Caco-2 (cell line): ENCODE measurements at regions not wholly inside any gene's neighbourhood (a gene's known extent, or its start where the extent isn't known, plus 50 kb on each side); places are given as distances from the start of the nearest gene placed in this dataset.
A peak's percentile ranks its signal among the peaks of the same experiment; 100 is the strongest.

Experiments
- BruUV-seq: library from RNA; stranded (reverse); fragments of 400-500 nt; replicated peaks from 2 replicates; lab custom pipeline; 2021; lab: Mats Ljungman, UMichigan
- CTCF ChIA-PET: fragments of 300-600 bp; sonication (Branson Sonifier 250); formaldehyde crosslinking; loops from one replicate; lab custom pipeline; 2022; ENCODE audit warnings: antibody characterized with exemption; lab: Charles Lee
- POLR2A ChIA-PET: fragments of 300-600 bp; sonication (Branson Sonifier 250); formaldehyde crosslinking; loops from one replicate; lab custom pipeline; 2022; ENCODE audit warnings: antibody characterized with exemption; lab: Charles Lee
- DNase-seq, 2 experiments: peaks; one replicate each; pipeline versions ENCODE4 v3.0.0 to v3.0.0-alpha.2; 2020 to 2022
- H3K27me3 ChIP-seq: replicated peaks from 2 replicates; pipeline ENCODE4 v1.6.0; 2011; ENCODE audit warnings: low read length; ENCODE audit not compliant: control insufficient read depth, insufficient read depth
- H3K36me3 ChIP-seq: 2 replicates; pipeline ENCODE4 v1.5.1; 2011; ENCODE audit warnings: low read length; ENCODE audit not compliant: control insufficient read depth, insufficient read depth
- H3K4me1 ChIP-seq: fragments of 250-450 bp; sonication (Bioruptor Pico); 2 replicates; pipeline ENCODE4 v1.5.1; 2020; ENCODE audit warnings: mild to moderate bottlenecking
- H3K4me3 ChIP-seq: 2 replicates; pipeline ENCODE4 v1.5.1; 2011; ENCODE audit warnings: low read depth, mild to moderate bottlenecking, control low read depth, low read length
- H3K9me3 ChIP-seq: fragments of 250-450 bp; sonication (Bioruptor Pico); 2 replicates; pipeline ENCODE4 v1.5.1; 2020; ENCODE audit warnings: mild to moderate bottlenecking, moderate library complexity
- H3K27ac Mint-ChIP-seq: one replicate; pipeline ENCODE4 v1.8.0; 2022; ENCODE audit warnings: mixed read lengths; ENCODE audit not compliant: unreplicated experiment
- H3K27me3 Mint-ChIP-seq: one replicate; pipeline ENCODE4 v1.8.0; 2022; ENCODE audit warnings: mixed read lengths; ENCODE audit not compliant: insufficient read depth, unreplicated experiment
- H3K36me3 Mint-ChIP-seq: one replicate; pipeline ENCODE4 v1.8.0; 2022; ENCODE audit warnings: mild to moderate bottlenecking, mixed read lengths; ENCODE audit not compliant: insufficient read depth, unreplicated experiment
- H3K4me1 Mint-ChIP-seq: one replicate; pipeline ENCODE4 v1.8.0; 2022; ENCODE audit warnings: low read depth, mixed read lengths; ENCODE audit not compliant: unreplicated experiment
- H3K4me3 Mint-ChIP-seq: one replicate; pipeline ENCODE4 v1.8.0; 2022; ENCODE audit warnings: mild to moderate bottlenecking, moderate library complexity, mixed read lengths; ENCODE audit not compliant: unreplicated experiment
- H3K9me3 Mint-ChIP-seq: one replicate; pipeline ENCODE4 v1.8.0; 2022; ENCODE audit warnings: mixed read lengths; ENCODE audit not compliant: unreplicated experiment
- intact Hi-C: fragments of 100-400 bp; cut with micrococcal nuclease; formaldehyde crosslinking; loops from one replicate; pipeline ENCODE4 v1.10.0; 2022; ENCODE audit not compliant: unreplicated experiment
- TF ChIP-seq, protein P1 (sequence below), 2 experiments: fragments of 200-600 bp in 1 of 2; IDR thresholded peaks; 1 replicate in 1 of 2; 2 replicates in 1 of 2; pipeline versions ENCODE4 v1.5.1 to v1.8.0; 2011 to 2022; ENCODE audit warnings: antibody characterized with exemption in 1 of 2, control low read depth in 1 of 2, inconsistent platforms in 1 of 2, low read depth in 1 of 2, low read length in 1 of 2, mild to moderate bottlenecking in 1 of 2, moderate library complexity in 1 of 2; ENCODE audit not compliant: insufficient read depth in 1 of 2, severe bottlenecking in 1 of 2, unreplicated experiment in 1 of 2

DNA sequence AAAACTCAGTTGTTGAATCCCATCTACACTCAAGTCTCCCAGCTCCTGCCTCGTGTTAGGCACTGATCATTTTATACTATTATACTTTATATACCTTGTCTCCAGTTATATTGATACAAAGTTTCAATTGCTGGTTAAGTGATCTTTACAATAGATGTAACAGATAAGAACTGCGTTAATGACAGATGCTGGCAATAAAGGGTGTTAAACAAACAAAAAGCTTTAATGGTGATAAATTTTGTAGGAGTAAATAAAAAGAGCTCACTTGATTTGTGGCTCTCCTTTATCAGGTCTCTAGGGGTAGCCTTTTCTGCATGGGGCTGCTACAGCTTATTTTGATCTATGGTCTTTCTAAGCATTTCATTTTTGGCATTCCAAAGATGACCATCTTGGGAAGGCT is 106.9 kb upstream of the GAREM1 start:
- Histone ChIP-seq H3K4me3 (no peak overlapping the region), H3K27me3 (no peaks in the 10 kb centered on the region), H3K4me1 (no peaks in the 10 kb centered on the region), H3K9me3 (no peaks in the 10 kb centered on the region), H3K36me3 (no peaks in the 10 kb centered on the region)
- Mint-ChIP-seq H3K36me3 (no peaks in the 10 kb centered on the region), H3K27me3 (peaks cover 6% of the 10 kb centered on the region), H3K27ac (no peak overlapping the region), H3K4me1 (no peaks in the 10 kb centered on the region), H3K4me3 (no peak overlapping the region), H3K9me3 (no peaks in the 10 kb centered on the region)
- intact Hi-C loops, result no loop called here
- BruUV-seq, result no TSS peak
- CTCF ChIA-PET, result no interaction called here
- no peak for DNase-seq
- POLR2A ChIA-PET, result no interaction called here
- TF ChIP-seq, protein P1, sequence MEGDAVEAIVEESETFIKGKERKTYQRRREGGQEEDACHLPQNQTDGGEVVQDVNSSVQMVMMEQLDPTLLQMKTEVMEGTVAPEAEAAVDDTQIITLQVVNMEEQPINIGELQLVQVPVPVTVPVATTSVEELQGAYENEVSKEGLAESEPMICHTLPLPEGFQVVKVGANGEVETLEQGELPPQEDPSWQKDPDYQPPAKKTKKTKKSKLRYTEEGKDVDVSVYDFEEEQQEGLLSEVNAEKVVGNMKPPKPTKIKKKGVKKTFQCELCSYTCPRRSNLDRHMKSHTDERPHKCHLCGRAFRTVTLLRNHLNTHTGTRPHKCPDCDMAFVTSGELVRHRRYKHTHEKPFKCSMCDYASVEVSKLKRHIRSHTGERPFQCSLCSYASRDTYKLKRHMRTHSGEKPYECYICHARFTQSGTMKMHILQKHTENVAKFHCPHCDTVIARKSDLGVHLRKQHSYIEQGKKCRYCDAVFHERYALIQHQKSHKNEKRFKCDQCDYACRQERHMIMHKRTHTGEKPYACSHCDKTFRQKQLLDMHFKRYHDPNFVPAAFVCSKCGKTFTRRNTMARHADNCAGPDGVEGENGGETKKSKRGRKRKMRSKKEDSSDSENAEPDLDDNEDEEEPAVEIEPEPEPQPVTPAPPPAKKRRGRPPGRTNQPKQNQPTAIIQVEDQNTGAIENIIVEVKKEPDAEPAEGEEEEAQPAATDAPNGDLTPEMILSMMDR (IDR thresholded peaks at IDR 0.05; ENCODE audit: insufficient read depth in 1 of 2, low read depth in 1 of 2, low read length in 1 of 2, severe bottlenecking in 1 of 2, unreplicated experiment in 1 of 2), result no peak

DNA sequence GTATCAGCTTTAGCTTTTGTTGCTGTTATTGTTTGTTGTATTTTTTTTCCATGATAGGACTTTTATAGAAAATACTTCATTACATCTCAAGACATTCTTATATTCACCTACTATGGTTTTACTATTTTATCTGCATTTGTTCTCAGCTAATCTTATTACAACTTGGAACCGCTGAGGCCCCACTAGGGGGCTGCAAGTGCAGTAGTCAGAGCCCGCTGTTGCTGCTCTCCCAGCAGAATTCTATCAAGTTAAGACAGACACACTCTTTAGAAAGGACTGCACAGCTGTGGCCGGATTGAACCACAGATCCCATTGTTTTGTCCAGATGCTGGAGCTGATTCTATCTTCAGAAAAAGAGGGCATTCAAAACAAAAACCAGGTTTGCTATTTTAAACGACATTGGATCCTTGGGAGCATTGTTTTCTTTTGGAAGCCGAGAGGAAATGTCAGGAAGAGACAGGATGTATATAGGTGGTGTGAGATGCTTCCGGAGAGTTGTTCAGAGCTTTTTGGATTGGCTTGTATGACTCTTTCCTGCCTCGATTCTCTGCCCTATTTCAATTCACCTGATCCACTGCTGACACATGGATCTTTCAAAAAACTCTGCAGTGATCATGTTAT is 105.7 kb upstream of the GAREM1 start:
- H3K9me3 ChIP-seq, result no peaks in the 10 kb centered on the region
- TF ChIP-seq, protein P1 (IDR thresholded peaks at IDR 0.05; ENCODE audit: insufficient read depth in 1 of 2, low read depth in 1 of 2, low read length in 1 of 2, severe bottlenecking in 1 of 2, unreplicated experiment in 1 of 2), result peak in 1 of 2 experiments; percentile 41
- H3K27me3 ChIP-seq, result no peaks in the 10 kb centered on the region
- BruUV-seq, result no TSS peak
- no peak overlapping the region for H3K27ac Mint-ChIP-seq
- H3K36me3 Mint-ChIP-seq, result no peaks in the 10 kb centered on the region
- peaks cover 7% of the 10 kb centered on the region for H3K27me3 Mint-ChIP-seq
- H3K4me1 ChIP-seq, result no peaks in the 10 kb centered on the region
- intact Hi-C loops, result no loop called here
- ChIA-PET POLR2A (no interaction called here), CTCF (interaction anchor here (0.5 kb wide), 1 partner anchor 367 kb away, joined by 3 read pairs; no protein-coding TSS in a partner anchor)
- H3K4me3 Mint-ChIP-seq, result no peak overlapping the region
- H3K4me1 Mint-ChIP-seq, result no peaks in the 10 kb centered on the region
- DNase-seq, result peak in 1 of 2 experiments; percentile 2
- no peak overlapping the region for H3K4me3 ChIP-seq
- H3K9me3 Mint-ChIP-seq, result no peaks in the 10 kb centered on the region
- H3K36me3 ChIP-seq, result no peaks in the 10 kb centered on the region

DNA sequence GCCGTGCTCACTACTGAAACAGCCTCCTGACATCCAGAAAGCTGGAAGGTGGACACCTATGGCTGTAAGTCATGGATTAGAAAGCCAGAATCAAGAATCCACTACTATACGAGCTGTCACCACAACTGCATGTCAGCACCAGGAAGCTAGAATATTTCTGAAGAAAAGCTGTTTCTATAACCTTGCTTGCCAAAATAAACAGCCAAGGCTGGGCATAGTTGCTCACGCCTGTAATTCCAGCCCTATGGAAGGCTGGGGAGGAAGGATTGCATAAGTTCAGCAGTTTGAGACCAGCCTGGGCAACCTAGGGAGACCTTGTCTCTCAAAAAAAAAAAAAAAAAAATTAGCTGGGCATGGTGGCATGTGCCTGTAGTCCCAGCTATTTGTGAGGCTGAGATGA is 96.3 kb upstream of the GAREM1 start:
- intact Hi-C loops, result no loop called here
- CTCF ChIA-PET, result no interaction called here
- no peak overlapping the region for H3K4me3 ChIP-seq
- POLR2A ChIA-PET, result no interaction called here
- no peaks in the 10 kb centered on the region for H3K4me1 ChIP-seq
- TF ChIP-seq, protein P1 (IDR thresholded peaks at IDR 0.05; ENCODE audit: insufficient read depth in 1 of 2, low read depth in 1 of 2, low read length in 1 of 2, severe bottlenecking in 1 of 2, unreplicated experiment in 1 of 2), result no peak
- no peak overlapping the region for H3K4me3 Mint-ChIP-seq
- H3K27me3 ChIP-seq, result no peaks in the 10 kb centered on the region
- H3K4me1 Mint-ChIP-seq, result no peaks in the 10 kb centered on the region
- no peak for DNase-seq
- no peaks in the 10 kb centered on the region for H3K36me3 ChIP-seq
- no peaks in the 10 kb centered on the region for H3K9me3 Mint-ChIP-seq
- no peaks in the 10 kb centered on the region for H3K9me3 ChIP-seq
- no peaks in the 10 kb centered on the region for H3K27me3 Mint-ChIP-seq
- H3K36me3 Mint-ChIP-seq, result no peaks in the 10 kb centered on the region
- H3K27ac Mint-ChIP-seq, result no peak overlapping the region
- no TSS peak for BruUV-seq
